Dendritic cell treated with granulocyte-macrophage colony-stimulating factor and Interleukin-4, amounts not matched to agents 40 ng/mL and 50 ng/mL, for 4 days (primary cell): ENCODE measurements at regions not wholly inside any gene's neighbourhood (a gene's known extent, or its start where the extent isn't known, plus 50 kb on each side); places are given as distances from the start of the nearest gene placed in this dataset.
"Not testable (repeated sequence)": the region's sequence is repeated elsewhere in the genome, so short reads cannot be mapped to it uniquely, and the experiment has no call there.

Experiments used
- H3K27ac Mint-ChIP-seq: one replicate; pipeline ENCODE4 v1.8.0; 2022; ENCODE audit warnings: mild to moderate bottlenecking, mixed read lengths
- H3K27me3 Mint-ChIP-seq: one replicate; pipeline ENCODE4 v1.8.0; 2022; ENCODE audit warnings: mild to moderate bottlenecking, mixed read lengths
- H3K36me3 Mint-ChIP-seq: one replicate; pipeline ENCODE4 v1.8.0; 2022; ENCODE audit warnings: low read depth, mixed read lengths
- H3K4me1 Mint-ChIP-seq: one replicate; pipeline ENCODE4 v1.8.0; 2022; ENCODE audit warnings: low read depth, mixed read lengths
- H3K4me3 Mint-ChIP-seq: one replicate; pipeline ENCODE4 v1.8.0; 2022; ENCODE audit warnings: mild to moderate bottlenecking, moderate library complexity, mixed read lengths
- H3K9me3 Mint-ChIP-seq: one replicate; pipeline ENCODE4 v1.8.0; 2022; ENCODE audit warnings: mixed read lengths
- intact Hi-C: fragments of 100-400 bp; cut with micrococcal nuclease; formaldehyde crosslinking; loops from one replicate; pipeline ENCODE4 v1.15.0; 2022

- Mint-ChIP-seq H3K4me1 (no peaks in the 10 kb centered on the region), H3K36me3 (no peaks in the 10 kb centered on the region), H3K9me3 (no peaks in the 10 kb centered on the region), H3K4me3 (no peak overlapping the region), H3K27me3 (no peaks in the 10 kb centered on the region), H3K27ac (no peak overlapping the region)
- intact Hi-C loops: no loop called here
Measured at GRCh38 chr5:17020678-17021601, 84.9 kb upstream of the MYO10 start.

GRCh38 chr5:17021602-17021932 is 85.5 kb upstream of the MYO10 start:
- H3K4me1 Mint-ChIP-seq: no peaks in the 10 kb centered on the region
- H3K27ac Mint-ChIP-seq: no peak overlapping the region
- no peaks in the 10 kb centered on the region for H3K9me3 Mint-ChIP-seq
- no peaks in the 10 kb centered on the region for H3K36me3 Mint-ChIP-seq
- H3K4me3 Mint-ChIP-seq: no peak overlapping the region
- intact Hi-C loops: no loop called here
- no peaks in the 10 kb centered on the region for H3K27me3 Mint-ChIP-seq

DNA sequence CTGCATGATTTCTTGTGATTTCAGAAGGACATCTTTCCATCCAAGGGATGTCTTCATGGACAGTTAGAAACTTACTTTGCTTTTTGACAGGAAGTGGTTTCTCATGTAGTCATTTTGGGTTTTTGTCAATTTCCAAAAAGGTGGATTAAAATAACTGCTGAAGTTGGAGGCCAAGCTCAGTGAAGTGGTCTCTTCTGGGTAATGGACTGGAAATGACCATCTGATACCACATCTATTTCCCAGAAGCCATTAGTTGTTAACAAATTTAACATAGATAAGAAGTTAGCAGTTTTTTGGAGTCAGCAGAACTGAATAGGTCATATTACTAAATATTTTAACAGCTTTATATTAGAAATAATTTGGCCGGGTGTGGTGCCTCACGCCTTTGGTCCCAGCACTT is 86.2 kb upstream of the MYO10 start:
- no peaks in the 10 kb centered on the region for H3K36me3 Mint-ChIP-seq
- H3K27ac Mint-ChIP-seq: no peak overlapping the region
- H3K4me1 Mint-ChIP-seq: no peaks in the 10 kb centered on the region

DNA sequence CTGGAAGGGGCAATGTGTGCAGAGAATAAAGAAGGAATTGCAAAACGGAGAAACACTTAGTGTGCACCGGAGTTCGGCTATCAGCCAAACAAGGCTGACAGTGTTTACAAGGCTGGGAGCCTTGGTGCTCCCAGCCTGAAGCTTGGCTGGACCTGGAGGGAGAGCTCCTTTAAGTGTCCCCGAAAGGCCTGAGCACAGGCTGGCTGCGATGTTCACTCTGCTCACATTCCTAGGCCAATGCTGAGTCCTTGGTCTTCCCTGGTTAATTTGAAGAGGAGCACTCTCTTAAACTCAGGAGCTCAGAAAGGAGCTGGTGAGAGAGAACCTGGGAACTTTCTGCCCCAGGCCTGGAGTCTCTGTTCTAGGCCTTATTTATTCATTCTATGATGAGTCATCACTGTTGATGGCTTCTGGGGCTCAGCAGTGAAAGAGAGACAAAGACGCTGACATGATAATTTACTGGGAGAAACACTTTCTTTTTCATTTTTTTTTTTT is 88.6 kb upstream of the MYO10 start:
- intact Hi-C loops: no loop called here
- Mint-ChIP-seq H3K36me3 (no peaks in the 10 kb centered on the region), H3K4me1 (no peaks in the 10 kb centered on the region), H3K9me3 (no peaks in the 10 kb centered on the region), H3K27me3 (peaks cover 5% of the 10 kb centered on the region), H3K27ac (no peak overlapping the region), H3K4me3 (no peak overlapping the region)

More for the DNA sequence above, 86.2 kb upstream of the MYO10 start:
- peaks cover 2% of the 10 kb centered on the region for H3K27me3 Mint-ChIP-seq
- intact Hi-C loops: no loop called here
- no peak overlapping the region for H3K4me3 Mint-ChIP-seq
- H3K9me3 Mint-ChIP-seq: no peaks in the 10 kb centered on the region

GRCh38 chr5:17031659-17032277 is 95.7 kb upstream of the MYO10 start:
- H3K36me3 Mint-ChIP-seq, H3K9me3 Mint-ChIP-seq, H3K4me3 Mint-ChIP-seq, H3K27me3 Mint-ChIP-seq, intact Hi-C loops, H3K4me1 Mint-ChIP-seq, H3K27ac Mint-ChIP-seq: not testable (repeated sequence)

GRCh38 chr5:17032314-17032985 is 96.4 kb upstream of the MYO10 start:
- H3K27me3 Mint-ChIP-seq, intact Hi-C loops, H3K9me3 Mint-ChIP-seq, H3K4me3 Mint-ChIP-seq, H3K27ac Mint-ChIP-seq, H3K36me3 Mint-ChIP-seq, H3K4me1 Mint-ChIP-seq: not testable (repeated sequence)

DNA sequence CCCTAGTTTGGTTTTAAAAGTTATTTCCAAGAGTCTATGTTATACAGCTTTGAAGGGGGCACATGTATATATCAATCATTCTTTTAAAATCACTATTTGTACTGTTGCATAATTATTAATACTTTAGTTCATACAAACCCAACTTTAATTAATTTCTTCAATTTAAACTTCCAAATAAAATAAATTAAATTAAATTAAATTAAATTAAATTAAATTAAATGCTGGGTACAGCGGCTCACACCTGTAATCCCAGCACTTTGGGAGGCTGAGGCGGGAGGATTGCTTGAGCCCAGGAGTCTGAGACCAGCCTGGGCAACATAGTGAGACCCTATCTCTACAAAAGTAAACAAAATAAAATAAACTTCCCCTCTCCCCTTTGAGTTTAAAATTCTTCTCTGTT is 98.9 kb upstream of the MYO10 start:
- H3K9me3 Mint-ChIP-seq, H3K27ac Mint-ChIP-seq, intact Hi-C loops, H3K27me3 Mint-ChIP-seq, H3K36me3 Mint-ChIP-seq, H3K4me3 Mint-ChIP-seq, H3K4me1 Mint-ChIP-seq: not testable (repeated sequence)

- Mint-ChIP-seq H3K4me1 (no peaks in the 10 kb centered on the region), H3K4me3 (no peak overlapping the region), H3K27ac (no peak overlapping the region), H3K27me3 (no peaks in the 10 kb centered on the region), H3K9me3 (no peaks in the 10 kb centered on the region), H3K36me3 (no peaks in the 10 kb centered on the region)
- intact Hi-C loops: no loop called here
Measured at GRCh38 chr5:17037751-17038150, 101.7 kb upstream of the MYO10 start.

DNA sequence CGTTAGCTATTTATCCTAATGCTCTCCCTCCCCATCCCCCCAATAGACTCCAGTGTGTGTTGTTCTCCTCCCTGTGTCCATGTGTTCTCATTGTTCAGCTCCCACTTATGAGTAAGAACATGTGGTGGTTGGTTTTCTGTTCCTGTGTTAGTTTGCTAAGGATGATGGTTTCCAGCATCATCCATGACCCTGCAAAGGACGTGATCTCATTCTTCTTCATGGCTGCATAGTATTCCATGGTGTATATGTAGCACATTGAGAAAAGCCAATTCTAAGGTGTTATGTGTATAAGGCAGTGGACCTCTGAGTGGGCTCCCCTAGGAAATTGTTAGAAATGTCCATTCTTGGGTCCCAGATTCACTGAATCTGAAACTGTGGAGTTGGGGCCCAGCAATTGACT is 103.1 kb upstream of the MYO10 start:
- H3K4me1 Mint-ChIP-seq: no peaks in the 10 kb centered on the region
- intact Hi-C loops: no loop called here
- no peaks in the 10 kb centered on the region for H3K9me3 Mint-ChIP-seq
- H3K27ac Mint-ChIP-seq: no peak overlapping the region
- H3K4me3 Mint-ChIP-seq: no peak overlapping the region
- H3K27me3 Mint-ChIP-seq: no peaks in the 10 kb centered on the region
- no peaks in the 10 kb centered on the region for H3K36me3 Mint-ChIP-seq

DNA sequence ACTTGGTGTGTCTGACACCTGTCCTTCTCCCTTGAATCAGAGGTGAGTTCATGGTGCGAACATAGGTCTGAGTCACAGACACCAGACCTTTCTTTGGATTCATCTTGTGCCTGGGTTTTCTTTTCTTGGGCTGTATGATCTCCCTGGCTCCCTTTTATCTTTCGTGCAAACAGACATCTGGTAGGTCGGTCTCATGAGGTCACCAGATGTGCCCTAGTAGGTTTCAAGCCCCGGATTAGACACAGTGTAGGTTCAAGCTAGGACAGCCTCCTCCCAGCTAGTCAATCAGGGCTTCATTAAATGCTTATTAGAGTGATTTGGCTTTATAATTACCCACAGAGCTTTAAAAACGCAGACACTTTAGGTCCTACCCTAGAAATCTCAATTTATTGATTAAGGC is 106.0 kb upstream of the MYO10 start:
- Mint-ChIP-seq H3K4me3 (no peak overlapping the region), H3K9me3 (no peaks in the 10 kb centered on the region), H3K36me3 (no peaks in the 10 kb centered on the region), H3K27ac (no peak overlapping the region), H3K27me3 (peaks cover 3% of the 10 kb centered on the region), H3K4me1 (no peaks in the 10 kb centered on the region)
- intact Hi-C loops: no loop called here

- no peak overlapping the region for H3K4me3 Mint-ChIP-seq
- peaks cover 5% of the 10 kb centered on the region for H3K27me3 Mint-ChIP-seq
- H3K36me3 Mint-ChIP-seq: no peaks in the 10 kb centered on the region
- intact Hi-C loops: no loop called here
- no peaks in the 10 kb centered on the region for H3K4me1 Mint-ChIP-seq
- H3K9me3 Mint-ChIP-seq: no peaks in the 10 kb centered on the region
- no peak overlapping the region for H3K27ac Mint-ChIP-seq
Measured at GRCh38 chr5:17046320-17046719, 110.2 kb upstream of the MYO10 start.

GRCh38 chr5:17050236-17050635 is 114.1 kb upstream of the MYO10 start:
- no peak overlapping the region for H3K27ac Mint-ChIP-seq
- no peak overlapping the region for H3K4me3 Mint-ChIP-seq

DNA sequence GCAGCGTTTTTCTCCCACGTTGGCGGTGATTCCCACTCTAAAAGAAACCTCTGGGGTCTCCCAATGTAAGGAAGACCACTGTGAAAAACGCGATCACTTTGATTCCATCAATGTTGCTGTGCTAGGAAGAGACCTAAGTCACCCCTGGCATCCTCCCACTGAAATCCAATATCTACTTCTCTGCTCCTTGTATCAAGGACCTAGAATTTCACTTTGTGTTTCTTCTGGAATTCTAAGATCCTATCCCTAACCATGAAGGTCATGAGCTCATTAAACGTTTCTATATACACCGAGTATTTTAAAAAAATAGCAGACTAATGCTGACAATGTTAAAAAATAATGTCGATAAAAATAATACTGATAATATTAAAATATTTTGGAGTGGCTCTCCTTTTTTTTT is 118.8 kb upstream of the MYO10 start:
- Mint-ChIP-seq H3K4me3 (no peak overlapping the region), H3K4me1 (no peaks in the 10 kb centered on the region), H3K27me3 (peaks cover 8% of the 10 kb centered on the region), H3K27ac (no peak overlapping the region), H3K9me3 (no peaks in the 10 kb centered on the region), H3K36me3 (no peaks in the 10 kb centered on the region)
- intact Hi-C loops: no loop called here

More at GRCh38 chr5:17050236-17050635, 114.1 kb upstream of the MYO10 start:
- Mint-ChIP-seq H3K4me1 (no peaks in the 10 kb centered on the region), H3K9me3 (no peaks in the 10 kb centered on the region), H3K36me3 (no peaks in the 10 kb centered on the region), H3K27me3 (peaks cover 2% of the 10 kb centered on the region)
- intact Hi-C loops: no loop called here

DNA sequence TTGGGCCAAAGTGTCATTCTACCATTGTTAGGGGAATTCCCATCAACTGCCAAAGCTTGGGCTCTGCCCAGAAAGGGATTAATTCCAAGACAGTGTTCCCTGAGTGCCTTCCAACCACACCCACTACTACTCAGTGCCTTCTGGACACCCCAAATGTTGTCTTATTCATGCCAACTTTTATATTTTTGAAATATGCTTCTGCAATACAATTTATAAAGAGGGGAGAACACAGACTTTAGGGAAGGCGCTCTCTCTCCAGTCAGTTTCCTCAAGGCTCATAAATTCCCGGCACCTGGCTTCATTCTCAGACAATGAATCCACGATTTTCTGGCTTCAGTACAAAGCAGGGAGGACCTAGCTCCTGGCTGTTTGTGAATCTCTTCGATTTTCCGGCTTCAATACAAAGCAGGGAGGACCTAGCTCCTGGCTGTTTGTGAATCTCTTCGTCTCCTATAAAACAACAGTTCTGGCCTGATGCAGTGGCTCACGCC is 120.1 kb upstream of the MYO10 start:
- peaks cover 8% of the 10 kb centered on the region for H3K27me3 Mint-ChIP-seq
- no peaks in the 10 kb centered on the region for H3K4me1 Mint-ChIP-seq
- intact Hi-C loops: no loop called here
- no peak overlapping the region for H3K4me3 Mint-ChIP-seq
- no peaks in the 10 kb centered on the region for H3K9me3 Mint-ChIP-seq
- no peak overlapping the region for H3K27ac Mint-ChIP-seq
- H3K36me3 Mint-ChIP-seq: no peaks in the 10 kb centered on the region
